GM12874 (cell line): ENCODE measurements at regions not wholly inside any gene's neighbourhood (a gene's known extent, or its start where the extent isn't known, plus 50 kb on each side); places are given as distances from the start of the nearest gene placed in this dataset.

Experiments
- TF ChIP-seq, protein P1 (sequence below): IDR thresholded peaks from 2 replicates; pipeline ENCODE4 v1.5.1; 2011; ENCODE audit warnings: low read depth, mild to moderate bottlenecking, control low read depth, low read length, moderate library complexity; ENCODE audit not compliant: insufficient read depth

DNA sequence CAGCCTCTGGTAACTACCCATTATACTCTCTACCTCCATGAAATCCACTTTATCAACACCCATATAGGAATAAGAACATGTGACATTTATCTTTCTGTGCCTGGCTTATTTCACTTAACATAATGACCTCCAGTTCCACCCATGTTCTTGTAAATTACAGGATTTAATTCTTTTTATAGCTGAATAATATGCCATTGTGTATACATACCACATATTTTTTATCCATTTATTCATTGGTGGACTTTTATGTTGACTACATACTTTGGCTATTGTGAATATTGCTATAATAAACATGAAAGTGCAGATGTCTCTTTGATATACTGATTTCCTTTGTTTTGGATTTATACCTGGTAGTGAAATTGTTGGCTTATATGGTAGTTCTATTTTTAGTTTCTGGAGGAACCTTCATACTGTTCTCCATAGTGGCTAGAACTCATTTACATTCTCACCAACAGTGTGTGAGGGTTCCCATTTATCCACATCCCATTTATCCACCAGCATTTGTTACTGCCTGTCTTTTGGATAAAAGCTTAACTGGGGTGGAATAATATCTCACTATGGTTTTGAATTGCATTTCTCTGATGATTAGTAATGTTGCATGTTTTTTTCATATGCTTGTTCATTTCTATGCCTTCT lies 473.4 kb downstream of the TBL1XR1 start:
- TF ChIP-seq, protein P1, sequence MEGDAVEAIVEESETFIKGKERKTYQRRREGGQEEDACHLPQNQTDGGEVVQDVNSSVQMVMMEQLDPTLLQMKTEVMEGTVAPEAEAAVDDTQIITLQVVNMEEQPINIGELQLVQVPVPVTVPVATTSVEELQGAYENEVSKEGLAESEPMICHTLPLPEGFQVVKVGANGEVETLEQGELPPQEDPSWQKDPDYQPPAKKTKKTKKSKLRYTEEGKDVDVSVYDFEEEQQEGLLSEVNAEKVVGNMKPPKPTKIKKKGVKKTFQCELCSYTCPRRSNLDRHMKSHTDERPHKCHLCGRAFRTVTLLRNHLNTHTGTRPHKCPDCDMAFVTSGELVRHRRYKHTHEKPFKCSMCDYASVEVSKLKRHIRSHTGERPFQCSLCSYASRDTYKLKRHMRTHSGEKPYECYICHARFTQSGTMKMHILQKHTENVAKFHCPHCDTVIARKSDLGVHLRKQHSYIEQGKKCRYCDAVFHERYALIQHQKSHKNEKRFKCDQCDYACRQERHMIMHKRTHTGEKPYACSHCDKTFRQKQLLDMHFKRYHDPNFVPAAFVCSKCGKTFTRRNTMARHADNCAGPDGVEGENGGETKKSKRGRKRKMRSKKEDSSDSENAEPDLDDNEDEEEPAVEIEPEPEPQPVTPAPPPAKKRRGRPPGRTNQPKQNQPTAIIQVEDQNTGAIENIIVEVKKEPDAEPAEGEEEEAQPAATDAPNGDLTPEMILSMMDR: no peak

GRCh38 chr3:176714034-176714433 lies 483.2 kb downstream of the TBL1XR1 start:
- TF ChIP-seq, protein P1: no peak

DNA sequence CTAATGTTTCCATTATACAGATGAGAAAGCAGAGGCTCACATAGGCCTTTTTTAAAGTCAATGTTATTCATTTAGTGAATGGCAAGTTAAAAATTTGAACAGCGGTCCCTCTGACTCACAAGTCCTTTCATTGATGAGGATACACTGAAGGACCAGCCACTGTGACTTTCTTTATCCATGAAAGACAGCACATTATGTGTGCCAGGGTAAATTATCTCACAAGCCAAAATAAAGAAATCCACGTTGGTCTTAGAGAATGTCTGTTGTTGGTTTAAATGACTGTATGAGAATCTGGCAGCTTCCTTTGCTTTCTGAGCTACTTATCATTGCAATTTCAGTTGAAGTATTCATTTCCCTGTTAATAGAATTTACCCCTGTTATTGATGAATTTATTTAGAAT lies 485.1 kb downstream of the TBL1XR1 start:
- TF ChIP-seq, protein P1: no peak

DNA sequence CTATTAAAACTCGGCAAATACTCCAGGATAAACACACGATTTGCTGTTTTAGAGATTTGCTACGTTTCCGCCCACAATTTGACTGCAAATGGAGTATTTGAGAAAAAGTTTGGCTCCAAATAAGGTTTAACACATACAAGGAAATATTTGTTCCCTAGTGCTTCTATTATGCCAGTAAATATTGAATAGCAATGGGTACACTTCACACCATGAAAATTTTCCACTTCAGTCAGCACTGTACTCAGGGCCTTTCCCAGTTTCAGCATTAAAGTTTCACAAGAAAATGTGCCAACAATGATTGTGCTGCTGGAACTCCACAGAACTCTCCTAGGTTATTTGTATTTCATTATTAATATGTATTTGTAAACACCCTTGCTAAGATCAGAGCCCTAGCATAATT lies 498.0 kb downstream of the TBL1XR1 start:
- TF ChIP-seq, protein P1: no peak

DNA sequence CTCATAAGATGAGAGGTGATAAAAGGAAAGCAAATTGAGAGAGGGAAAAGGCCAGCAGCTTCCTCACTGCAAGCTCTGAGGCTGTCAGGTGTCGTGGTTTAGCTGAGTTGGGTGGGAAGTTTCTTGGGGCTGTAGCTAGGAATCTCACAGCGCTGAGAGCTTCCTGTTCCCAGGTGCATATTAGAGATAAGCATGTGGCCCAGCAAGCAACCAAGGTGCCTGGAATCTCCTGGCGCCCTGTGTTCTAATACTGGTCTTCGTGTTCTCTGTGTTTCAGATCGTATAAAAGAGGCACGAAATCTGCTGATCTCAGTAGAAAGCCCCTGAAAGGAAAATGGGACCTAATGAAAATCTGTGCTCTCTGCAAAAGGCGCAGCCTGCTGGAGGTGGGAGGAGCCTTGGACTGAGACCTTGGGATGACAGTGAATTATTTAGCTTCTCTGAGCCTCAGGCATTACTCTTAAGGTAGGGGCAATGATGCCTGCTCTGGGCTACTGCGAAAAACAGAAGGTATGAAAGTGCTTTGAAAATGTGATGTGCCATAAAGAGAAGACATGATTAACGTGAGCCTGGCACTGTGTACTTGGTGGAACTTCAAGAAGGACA lies 499.9 kb downstream of the TBL1XR1 start:
- TF ChIP-seq, protein P1: no peak

- TF ChIP-seq, protein P1: no peak
Measured at GRCh38 chr3:176696816-176697215, 500.5 kb downstream of the TBL1XR1 start.

DNA sequence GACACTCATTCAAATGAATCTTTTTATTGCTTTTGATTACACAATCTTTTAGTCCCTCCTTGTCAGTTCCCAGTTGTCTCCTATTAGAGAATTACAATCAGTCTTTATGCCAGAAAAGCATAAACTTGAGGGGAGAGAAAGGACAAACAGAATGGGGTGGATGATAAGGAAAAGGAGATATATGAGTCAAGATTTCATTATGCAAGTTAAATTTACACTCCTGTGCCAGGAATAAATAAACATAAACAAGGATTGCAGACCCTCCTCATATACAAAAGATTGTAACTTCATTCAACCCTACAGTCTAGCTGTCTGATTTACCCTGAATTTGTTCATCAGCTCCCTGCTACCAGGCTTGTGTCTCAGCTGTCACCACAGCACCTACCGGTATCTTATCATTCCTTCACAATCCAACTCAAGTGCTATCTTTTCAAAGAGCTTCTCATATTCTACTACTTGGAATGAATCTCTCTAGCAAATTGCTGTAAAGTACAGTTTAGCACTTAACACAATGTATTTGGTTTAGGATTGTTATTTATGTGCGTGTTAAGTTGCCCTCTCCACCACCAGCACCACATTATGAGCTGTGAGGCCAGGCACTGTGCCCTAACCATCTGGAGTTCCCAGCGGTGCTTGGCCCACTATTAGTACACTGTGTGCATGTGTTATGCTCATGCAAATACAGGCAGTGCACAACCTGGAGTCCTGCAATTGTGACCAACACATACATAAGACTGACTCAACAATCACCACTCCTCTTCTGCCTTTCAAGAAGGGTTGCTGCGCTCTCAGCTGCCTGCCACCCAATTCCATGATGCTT lies 504.1 kb downstream of the TBL1XR1 start:
- TF ChIP-seq, protein P1: no peak
